Gastrocnemius medialis (tissue), 4 donors: ENCODE measurements at regions not wholly inside any gene's neighbourhood (a gene's known extent, or its start where the extent isn't known, plus 50 kb on each side); places are given as distances from the start of the nearest gene placed in this dataset.
"Not testable (repeated sequence)": the region's sequence is repeated elsewhere in the genome, so short reads cannot be mapped to it uniquely, and the experiment has no call there.

Source experiments
- ATAC-seq, 2 donors: fragments of 150-250 bp; one replicate each; pipeline ENCODE4 v1.9.1; 2016
- DNase-seq, 2 donors: peaks; one replicate each; pipeline ENCODE4 v3.0.0-alpha.2; 2019
- H3K27ac ChIP-seq, 4 donors: fragments of 200-600 bp; sonication (generic); 1 replicate in 1 of 4; 2 replicates in 3 of 4; pipeline ENCODE4 v1.5.1; 2016 to 2018; ENCODE audit warnings: mild to moderate bottlenecking in 2 of 4, moderate library complexity in 1 of 4
- H3K27me3 ChIP-seq, 3 donors: fragments of 200-600 bp; sonication (generic) in 2 of 3; 1 replicate in 1 of 3; 2 replicates in 2 of 3; pipeline versions ENCODE4 v1.5.1 to v1.6.0; 2016 to 2019; ENCODE audit warnings: mild to moderate bottlenecking in 1 of 3, moderate library complexity in 1 of 3
- H3K36me3 ChIP-seq, 2 donors: fragments of 200-600 bp; sonication (generic) in 1 of 2; one replicate each; pipeline ENCODE4 v1.5.1; 2017 to 2018
- H3K4me1 ChIP-seq, 2 donors: fragments of 200-600 bp; sonication (generic) in 1 of 2; one replicate each; pipeline ENCODE4 v1.5.1; 2016 to 2017; ENCODE audit warnings: mild to moderate bottlenecking in 2 of 2
- H3K4me3 ChIP-seq, 4 donors: fragments of 200-600 bp; sonication (generic) in 3 of 4; 1 replicate in 1 of 4; 2 replicates in 3 of 4; pipeline ENCODE4 v1.5.1; 2016 to 2019; ENCODE audit warnings: mild to moderate bottlenecking in 2 of 4
- H3K9me3 ChIP-seq, 3 donors: fragments of 200-600 bp; sonication (generic) in 2 of 3; 1 replicate in 1 of 3; 2 replicates in 2 of 3; pipeline ENCODE4 v1.5.1; 2016 to 2019
- CTCF ChIP-seq, 5 experiments: fragments of 450-650 bp in 3 of 5; fragments of 200-600 bp in 2 of 5; sonication (generic) in 2 of 5; IDR thresholded peaks in 4 of 5; conservative IDR thresholded peaks in 1 of 5; 1 replicate in 4 of 5; 2 replicates in 1 of 5; pipeline ENCODE4 v1.5.1; 2016 to 2019; ENCODE audit warnings: antibody characterized with exemption in 5 of 5, mild to moderate bottlenecking in 3 of 5, moderate library complexity in 3 of 5
- POLR2A ChIP-seq, 2 donors: fragments of 450-650 bp; IDR thresholded peaks; one replicate each; pipeline ENCODE4 v1.6.1; 2017; ENCODE audit warnings: antibody characterized with exemption in 2 of 2, mild to moderate bottlenecking in 2 of 2, moderate library complexity in 2 of 2
- in situ Hi-C, 4 donors: fragments of 200-750 bp; cut with MboI; loops; one replicate each; pipeline versions ENCODE4 v1.15.0 to v1.8.0; 2017; ENCODE audit warnings: low sequenced_read_pairs in 4 of 4
- intact Hi-C: fragments of 100-400 bp; cut with DNase I; formaldehyde crosslinking; loops from one replicate; pipeline ENCODE4 v1.15.1; 2023; ENCODE audit warnings: low total_unique reads

- Histone ChIP-seq H3K4me3 (no peak overlapping the region), H3K9me3 (no peaks in the 10 kb centered on the region), H3K27me3 (no peaks in the 10 kb centered on the region), H3K4me1 (no peaks in the 10 kb centered on the region), H3K36me3 (no peaks in the 10 kb centered on the region), H3K27ac (no peak overlapping the region)
- TF ChIP-seq CTCF (IDR thresholded peaks at IDR 0.05 in 4 of 5, conservative IDR thresholded peaks at IDR 0.05 in 1 of 5) (no peak), POLR2A (IDR thresholded peaks at IDR 0.05) (no peak)
- in situ Hi-C loops (no loop called here), intact Hi-C loops (no loop called here)
- no peak for DNase-seq
- ATAC-seq = no peak
Measured at GRCh38 chr10:83543691-83544462, 595.4 kb upstream of the GHITM start.

- Histone ChIP-seq H3K4me3 (no peak overlapping the region), H3K36me3 (no peaks in the 10 kb centered on the region), H3K4me1 (no peaks in the 10 kb centered on the region), H3K9me3 (no peaks in the 10 kb centered on the region), H3K27me3 (no peaks in the 10 kb centered on the region), H3K27ac (no peak overlapping the region)
- in situ Hi-C loops = no loop called here
- DNase-seq = no peak
- no peak for TF ChIP-seq POLR2A (IDR thresholded peaks at IDR 0.05)
- no peak for TF ChIP-seq CTCF (IDR thresholded peaks at IDR 0.05 in 4 of 5, conservative IDR thresholded peaks at IDR 0.05 in 1 of 5)
- no peak for ATAC-seq
- intact Hi-C loops = no loop called here
Measured at GRCh38 chr10:83545901-83546391, 593.4 kb upstream of the GHITM start.

GRCh38 chr10:83551190-83551589 is 588.1 kb upstream of the GHITM start:
- H3K27ac ChIP-seq, H3K27me3 ChIP-seq, ATAC-seq, intact Hi-C loops, H3K9me3 ChIP-seq, H3K4me1 ChIP-seq, DNase-seq, H3K4me3 ChIP-seq, in situ Hi-C loops, H3K36me3 ChIP-seq: not testable (repeated sequence)

- intact Hi-C loops = no loop called here
- H3K36me3 ChIP-seq = no peaks in the 10 kb centered on the region
- ATAC-seq (no peak), DNase-seq (no peak)
- H3K27ac ChIP-seq = no peak overlapping the region
- no peak overlapping the region for H3K4me3 ChIP-seq
- TF ChIP-seq POLR2A (IDR thresholded peaks at IDR 0.05) (no peak), CTCF (IDR thresholded peaks at IDR 0.05 in 4 of 5, conservative IDR thresholded peaks at IDR 0.05 in 1 of 5) (no peak)
- no peaks in the 10 kb centered on the region for H3K4me1 ChIP-seq
- H3K27me3 ChIP-seq = no peaks in the 10 kb centered on the region
- no peaks in the 10 kb centered on the region for H3K9me3 ChIP-seq
- in situ Hi-C loops = no loop called here
Measured at GRCh38 chr10:83553366-83553765, 585.9 kb upstream of the GHITM start.

- Histone ChIP-seq H3K27me3 (no peaks in the 10 kb centered on the region), H3K4me3 (no peak overlapping the region), H3K27ac (no peak overlapping the region), H3K9me3 (no peaks in the 10 kb centered on the region), H3K36me3 (no peaks in the 10 kb centered on the region), H3K4me1 (no peaks in the 10 kb centered on the region)
- TF ChIP-seq CTCF (IDR thresholded peaks at IDR 0.05 in 4 of 5, conservative IDR thresholded peaks at IDR 0.05 in 1 of 5) = no peak
- no peak for TF ChIP-seq POLR2A (IDR thresholded peaks at IDR 0.05)
- intact Hi-C loops = no loop called here
- DNase-seq (no peak), ATAC-seq (no peak)
- in situ Hi-C loops = no loop called here
Measured at GRCh38 chr10:83555264-83555663, 584.0 kb upstream of the GHITM start.
